Peyer's patch (tissue), 4 donors: ENCODE measurements at regions not wholly inside any gene's neighbourhood (a gene's known extent, or its start where the extent isn't known, plus 50 kb on each side); places are given as distances from the start of the nearest gene placed in this dataset.

Experiments
- POLR2A ChIP-seq, 2 donors: fragments of 450-650 bp; IDR thresholded peaks; one replicate each; pipeline ENCODE4 v1.5.1; 2017; ENCODE audit warnings: antibody characterized with exemption in 2 of 2, mild to moderate bottlenecking in 2 of 2, moderate library complexity in 2 of 2
- TF ChIP-seq, protein P1 (sequence below), 6 experiments: fragments of 450-650 bp in 4 of 6; fragments of 200-600 bp in 2 of 6; sonication (generic) in 1 of 6; IDR thresholded peaks; one replicate each; pipeline ENCODE4 v1.5.1; 2017 to 2019; ENCODE audit warnings: antibody characterized with exemption in 6 of 6, mild to moderate bottlenecking in 3 of 6, moderate library complexity in 1 of 6

DNA sequence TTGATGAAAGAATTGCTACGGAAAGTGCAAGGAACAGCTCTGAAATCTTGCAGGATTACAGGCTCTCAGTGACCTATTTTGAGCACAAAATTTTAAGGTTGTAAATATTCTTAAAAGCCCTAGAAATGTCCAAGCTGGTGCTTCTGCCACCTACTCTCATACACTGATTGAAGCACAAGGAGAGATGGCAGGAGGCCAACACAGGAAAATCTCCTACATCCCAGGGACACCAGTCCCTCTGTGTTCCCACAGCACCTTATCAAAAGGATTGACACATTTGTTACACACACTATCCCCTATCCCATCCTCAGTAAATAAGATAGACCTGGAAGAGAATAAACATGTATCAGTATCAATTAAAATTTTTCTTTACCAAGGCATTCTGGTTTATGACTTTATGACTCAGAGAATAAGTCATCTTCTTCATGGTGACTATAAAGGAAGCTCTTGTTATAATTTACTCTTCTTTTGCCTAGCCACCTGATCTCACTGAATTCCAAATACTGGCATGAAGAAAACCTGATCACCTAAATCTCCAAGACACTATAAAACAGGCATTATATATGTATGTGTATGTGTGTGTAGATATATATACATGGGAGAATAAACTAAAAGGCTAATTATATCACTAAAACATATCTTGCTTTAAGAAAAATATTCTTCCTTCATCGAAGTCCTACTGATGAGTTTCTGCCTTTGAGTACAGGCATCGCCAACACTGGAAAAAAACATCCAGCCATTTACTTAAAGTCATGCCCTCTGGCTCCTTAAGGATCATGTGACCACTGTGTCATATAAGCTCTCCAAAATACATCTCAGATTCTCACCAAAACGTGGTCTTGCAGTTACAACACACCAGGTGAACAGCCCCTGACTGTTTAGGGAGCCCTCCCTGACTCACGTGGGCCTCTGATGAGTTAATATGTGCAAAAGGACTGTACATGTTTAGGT is 208.1 kb upstream of the NR2F2 start:
- TF ChIP-seq, protein P1, sequence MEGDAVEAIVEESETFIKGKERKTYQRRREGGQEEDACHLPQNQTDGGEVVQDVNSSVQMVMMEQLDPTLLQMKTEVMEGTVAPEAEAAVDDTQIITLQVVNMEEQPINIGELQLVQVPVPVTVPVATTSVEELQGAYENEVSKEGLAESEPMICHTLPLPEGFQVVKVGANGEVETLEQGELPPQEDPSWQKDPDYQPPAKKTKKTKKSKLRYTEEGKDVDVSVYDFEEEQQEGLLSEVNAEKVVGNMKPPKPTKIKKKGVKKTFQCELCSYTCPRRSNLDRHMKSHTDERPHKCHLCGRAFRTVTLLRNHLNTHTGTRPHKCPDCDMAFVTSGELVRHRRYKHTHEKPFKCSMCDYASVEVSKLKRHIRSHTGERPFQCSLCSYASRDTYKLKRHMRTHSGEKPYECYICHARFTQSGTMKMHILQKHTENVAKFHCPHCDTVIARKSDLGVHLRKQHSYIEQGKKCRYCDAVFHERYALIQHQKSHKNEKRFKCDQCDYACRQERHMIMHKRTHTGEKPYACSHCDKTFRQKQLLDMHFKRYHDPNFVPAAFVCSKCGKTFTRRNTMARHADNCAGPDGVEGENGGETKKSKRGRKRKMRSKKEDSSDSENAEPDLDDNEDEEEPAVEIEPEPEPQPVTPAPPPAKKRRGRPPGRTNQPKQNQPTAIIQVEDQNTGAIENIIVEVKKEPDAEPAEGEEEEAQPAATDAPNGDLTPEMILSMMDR (IDR thresholded peaks at IDR 0.05) = no peak
- no peak for TF ChIP-seq POLR2A (IDR thresholded peaks at IDR 0.05)
